ENCODE measurements at regions not wholly inside any gene's neighbourhood (a gene's known extent, or its start where the extent isn't known, plus 50 kb on each side); places are given as distances from the start of the nearest gene placed in this dataset.

DNA sequence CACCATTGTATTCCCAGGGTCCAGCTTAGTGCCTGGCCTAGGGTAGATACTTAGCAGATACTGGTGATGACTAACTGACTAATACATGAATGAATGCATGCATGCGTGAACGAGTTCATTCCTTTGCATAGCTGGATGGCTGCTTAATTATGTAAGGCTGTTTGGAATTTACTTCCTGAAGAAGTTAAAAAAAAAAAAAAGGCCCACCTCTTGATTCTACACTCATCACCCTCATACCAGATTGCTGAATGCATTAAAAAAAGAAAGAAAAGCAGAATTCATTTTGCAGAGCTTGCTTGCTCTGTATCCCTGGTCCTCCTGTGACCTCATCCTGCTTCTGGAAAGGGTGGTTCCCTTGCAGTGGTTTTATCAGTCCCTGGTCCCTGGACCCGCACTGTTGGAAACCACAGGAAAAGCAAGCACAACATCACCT is 277.6 kb upstream of the CFAP20DC start:
- H3K79me2 ChIP-seq (ENCODE audit: low read length) = no peaks in the 10 kb centered on the region
- no peak overlapping the region for H3K9ac ChIP-seq (ENCODE audit: low read length)
- no peak overlapping the region for H3K4me2 ChIP-seq (ENCODE audit: low read depth, low read length)
- no peaks in the 10 kb centered on the region for H3F3A ChIP-seq (ENCODE audit: insufficient read depth, low read length)
- H3K27ac ChIP-seq (ENCODE audit: low read length) = no peak overlapping the region
- no peaks in the 10 kb centered on the region for H3K27me3 ChIP-seq (replicated peaks; ENCODE audit: insufficient read depth, low read length)
- no peaks in the 10 kb centered on the region for H3K9me3 ChIP-seq (replicated peaks; ENCODE audit: insufficient read depth, low read length)
- H4K20me1 ChIP-seq (ENCODE audit: insufficient read depth, low read length) = no peaks in the 10 kb centered on the region
- H2AFZ ChIP-seq (ENCODE audit: low read length) = no peak overlapping the region
- no peak for DNase-seq
- no peaks in the 10 kb centered on the region for H3K9me2 ChIP-seq (replicated peaks; ENCODE audit: insufficient read depth, low read length)
- no peaks in the 10 kb centered on the region for H3K4me1 ChIP-seq (ENCODE audit: low read length)
- H3K4me3 ChIP-seq (ENCODE audit: low read length) = no peak overlapping the region
- H3K36me3 ChIP-seq (replicated peaks; ENCODE audit: insufficient read depth, low read length) = no peaks in the 10 kb centered on the region
- TF ChIP-seq EZH2 (optimal IDR thresholded peaks at IDR 0.05; ENCODE audit: low read depth, low read length) (no peak), EZH2phosphoT487 (IDR thresholded peaks at IDR 0.05; ENCODE audit: low read length) (no peak)
- TF ChIP-seq, protein P1, sequence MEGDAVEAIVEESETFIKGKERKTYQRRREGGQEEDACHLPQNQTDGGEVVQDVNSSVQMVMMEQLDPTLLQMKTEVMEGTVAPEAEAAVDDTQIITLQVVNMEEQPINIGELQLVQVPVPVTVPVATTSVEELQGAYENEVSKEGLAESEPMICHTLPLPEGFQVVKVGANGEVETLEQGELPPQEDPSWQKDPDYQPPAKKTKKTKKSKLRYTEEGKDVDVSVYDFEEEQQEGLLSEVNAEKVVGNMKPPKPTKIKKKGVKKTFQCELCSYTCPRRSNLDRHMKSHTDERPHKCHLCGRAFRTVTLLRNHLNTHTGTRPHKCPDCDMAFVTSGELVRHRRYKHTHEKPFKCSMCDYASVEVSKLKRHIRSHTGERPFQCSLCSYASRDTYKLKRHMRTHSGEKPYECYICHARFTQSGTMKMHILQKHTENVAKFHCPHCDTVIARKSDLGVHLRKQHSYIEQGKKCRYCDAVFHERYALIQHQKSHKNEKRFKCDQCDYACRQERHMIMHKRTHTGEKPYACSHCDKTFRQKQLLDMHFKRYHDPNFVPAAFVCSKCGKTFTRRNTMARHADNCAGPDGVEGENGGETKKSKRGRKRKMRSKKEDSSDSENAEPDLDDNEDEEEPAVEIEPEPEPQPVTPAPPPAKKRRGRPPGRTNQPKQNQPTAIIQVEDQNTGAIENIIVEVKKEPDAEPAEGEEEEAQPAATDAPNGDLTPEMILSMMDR (IDR thresholded peaks at IDR 0.05; ENCODE audit: low read length) = no peak

DNA sequence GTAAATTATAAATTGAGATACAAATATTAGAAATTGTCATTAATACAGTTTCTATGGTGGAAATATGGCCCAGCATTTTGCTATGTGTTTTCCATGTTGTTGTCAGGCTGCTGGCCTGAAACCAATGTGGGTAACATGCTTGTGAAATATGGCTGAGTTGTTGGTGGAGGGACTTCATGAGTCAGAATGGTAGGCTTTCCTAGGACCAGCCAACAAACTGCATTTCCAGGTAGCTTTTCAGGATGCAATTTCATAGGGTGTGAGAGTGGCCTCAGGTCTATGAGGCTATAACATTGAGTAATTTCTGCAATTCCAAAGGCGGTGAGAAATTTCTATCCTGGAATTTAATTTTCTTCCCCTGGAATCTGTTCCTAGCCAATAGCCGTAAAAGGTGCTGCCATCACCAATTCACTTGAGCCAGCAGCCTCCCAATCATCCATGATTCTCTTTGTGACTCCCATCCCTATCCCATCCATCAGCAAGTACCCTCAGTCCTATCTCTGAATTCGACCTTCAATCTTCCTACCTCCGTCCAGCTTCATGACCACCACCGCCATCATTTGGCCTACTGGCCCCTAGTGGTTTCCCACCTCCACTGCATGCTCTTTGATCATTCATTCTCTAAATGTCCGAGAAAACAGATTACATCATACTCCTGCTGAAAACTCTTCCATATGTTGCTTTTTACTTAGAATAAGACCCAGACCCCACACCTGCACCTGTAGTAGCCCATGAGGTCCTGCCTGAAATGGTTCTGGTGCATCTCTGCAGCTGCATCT is 276.6 kb upstream of the CFAP20DC start:
- no peaks in the 10 kb centered on the region for H3F3A ChIP-seq (ENCODE audit: insufficient read depth, low read length)
- no peak overlapping the region for H3K27ac ChIP-seq (ENCODE audit: low read length)
- no peaks in the 10 kb centered on the region for H4K20me1 ChIP-seq (ENCODE audit: insufficient read depth, low read length)
- DNase-seq = no peak
- no peak overlapping the region for H3K4me3 ChIP-seq (ENCODE audit: low read length)
- H3K4me2 ChIP-seq (ENCODE audit: low read depth, low read length) = no peak overlapping the region
- H3K4me1 ChIP-seq (ENCODE audit: low read length) = no peaks in the 10 kb centered on the region
- no peaks in the 10 kb centered on the region for H3K27me3 ChIP-seq (replicated peaks; ENCODE audit: insufficient read depth, low read length)
- no peak overlapping the region for H2AFZ ChIP-seq (ENCODE audit: low read length)
- H3K9me2 ChIP-seq (replicated peaks; ENCODE audit: insufficient read depth, low read length) = no peaks in the 10 kb centered on the region
- TF ChIP-seq, protein P1 (IDR thresholded peaks at IDR 0.05; ENCODE audit: low read length) = 0 out of 2 replicates have a peak, but pooled peaks have one; percentile 7
- no peak for TF ChIP-seq EZH2phosphoT487 (IDR thresholded peaks at IDR 0.05; ENCODE audit: low read length)
- H3K9me3 ChIP-seq (replicated peaks; ENCODE audit: insufficient read depth, low read length) = no peaks in the 10 kb centered on the region
- H3K36me3 ChIP-seq (replicated peaks; ENCODE audit: insufficient read depth, low read length) = no peaks in the 10 kb centered on the region
- H3K79me2 ChIP-seq (ENCODE audit: low read length) = no peaks in the 10 kb centered on the region
- no peak overlapping the region for H3K9ac ChIP-seq (ENCODE audit: low read length)

- DNase-seq = no peak
- Histone ChIP-seq H4K20me1 (ENCODE audit: insufficient read depth, low read length) (no peaks in the 10 kb centered on the region), H3K4me2 (ENCODE audit: low read depth, low read length) (no peak overlapping the region), H3K9me2 (replicated peaks; ENCODE audit: insufficient read depth, low read length) (no peaks in the 10 kb centered on the region), H3K79me2 (ENCODE audit: low read length) (no peaks in the 10 kb centered on the region), H3K27ac (ENCODE audit: low read length) (no peak overlapping the region), H3K36me3 (replicated peaks; ENCODE audit: insufficient read depth, low read length) (no peaks in the 10 kb centered on the region), H2AFZ (ENCODE audit: low read length) (no peak overlapping the region), H3K4me1 (ENCODE audit: low read length) (no peaks in the 10 kb centered on the region), H3K9me3 (replicated peaks; ENCODE audit: insufficient read depth, low read length) (no peaks in the 10 kb centered on the region), H3K9ac (ENCODE audit: low read length) (no peak overlapping the region), H3F3A (ENCODE audit: insufficient read depth, low read length) (no peaks in the 10 kb centered on the region), H3K27me3 (replicated peaks; ENCODE audit: insufficient read depth, low read length) (no peaks in the 10 kb centered on the region), H3K4me3 (ENCODE audit: low read length) (no peak overlapping the region)
- no peak for TF ChIP-seq EZH2phosphoT487 (IDR thresholded peaks at IDR 0.05; ENCODE audit: low read length)
- TF ChIP-seq, protein P1 (IDR thresholded peaks at IDR 0.05; ENCODE audit: low read length) = no peak
- TF ChIP-seq EZH2 (optimal IDR thresholded peaks at IDR 0.05; ENCODE audit: low read depth, low read length) = no peak
These were observed 272.2 kb upstream of the CFAP20DC start for GRCh38 chr3:59321881-59322540.

All from MM.1S (cell line).